Fibroblast of villous mesenchyme (primary cell): ENCODE measurements at regions not wholly inside any gene's neighbourhood (a gene's known extent, or its start where the extent isn't known, plus 50 kb on each side); places are given as distances from the start of the nearest gene placed in this dataset.

Experiments used
- DNase-seq: peaks from one replicate; pipeline ENCODE4 v3.0.0-alpha.2; 2010; ENCODE audit warnings: low read depth
- H3K4me3 ChIP-seq: 2 replicates; pipeline ENCODE4 v1.5.1; 2011; ENCODE audit warnings: low read depth, mild to moderate bottlenecking, low read length
- CTCF ChIP-seq: IDR thresholded peaks from 2 replicates; pipeline ENCODE4 v1.5.1; 2012; ENCODE audit warnings: low read depth, mild to moderate bottlenecking, low read length; ENCODE audit not compliant: insufficient read depth

GRCh38 chr6:134510142-134510541 is 192.2 kb upstream of the SGK1 start:
- no peak for TF ChIP-seq CTCF
- no peak overlapping the region for H3K4me3 ChIP-seq
- DNase-seq, result no peak

GRCh38 chr6:134508862-134509498 is 191.1 kb upstream of the SGK1 start:
- H3K4me3 ChIP-seq, result no peak overlapping the region
- no peak for DNase-seq
- TF ChIP-seq CTCF, result no peak

- TF ChIP-seq CTCF, result no peak
- no peak overlapping the region for H3K4me3 ChIP-seq
- DNase-seq, result no peak
These were observed 188.2 kb upstream of the SGK1 start for GRCh38 chr6:134506162-134506561.

GRCh38 chr6:134503585-134504281 is 185.8 kb upstream of the SGK1 start:
- DNase-seq, result no peak

GRCh38 chr6:134502614-134503549 is 185.0 kb upstream of the SGK1 start:
- no peak for DNase-seq
- no peak for TF ChIP-seq CTCF
- H3K4me3 ChIP-seq, result no peak overlapping the region

More at GRCh38 chr6:134503585-134504281, 185.8 kb upstream of the SGK1 start:
- no peak for TF ChIP-seq CTCF
- H3K4me3 ChIP-seq, result no peak overlapping the region

- peak; percentile 21 for DNase-seq
- H3K4me3 ChIP-seq, result no peak overlapping the region
- no peak for TF ChIP-seq CTCF
These were observed 178.0 kb upstream of the SGK1 start for GRCh38 chr6:134495890-134496248.
